GM19025 (cell line): ENCODE measurements at regions not wholly inside any gene's neighbourhood (a gene's known extent, or its start where the extent isn't known, plus 50 kb on each side); places are given as distances from the start of the nearest gene placed in this dataset.
"Not testable (repeated sequence)": the region's sequence is repeated elsewhere in the genome, so short reads cannot be mapped to it uniquely, and the experiment has no call there.

Experiments used
- ATAC-seq: cut with Tn5 transposase; IDR thresholded peaks from one replicate; pipeline ENCODE4 v1.9.1; 2021; ENCODE audit warnings: mild to moderate bottlenecking, low read depth, moderate library complexity; ENCODE audit not compliant: unreplicated experiment

DNA sequence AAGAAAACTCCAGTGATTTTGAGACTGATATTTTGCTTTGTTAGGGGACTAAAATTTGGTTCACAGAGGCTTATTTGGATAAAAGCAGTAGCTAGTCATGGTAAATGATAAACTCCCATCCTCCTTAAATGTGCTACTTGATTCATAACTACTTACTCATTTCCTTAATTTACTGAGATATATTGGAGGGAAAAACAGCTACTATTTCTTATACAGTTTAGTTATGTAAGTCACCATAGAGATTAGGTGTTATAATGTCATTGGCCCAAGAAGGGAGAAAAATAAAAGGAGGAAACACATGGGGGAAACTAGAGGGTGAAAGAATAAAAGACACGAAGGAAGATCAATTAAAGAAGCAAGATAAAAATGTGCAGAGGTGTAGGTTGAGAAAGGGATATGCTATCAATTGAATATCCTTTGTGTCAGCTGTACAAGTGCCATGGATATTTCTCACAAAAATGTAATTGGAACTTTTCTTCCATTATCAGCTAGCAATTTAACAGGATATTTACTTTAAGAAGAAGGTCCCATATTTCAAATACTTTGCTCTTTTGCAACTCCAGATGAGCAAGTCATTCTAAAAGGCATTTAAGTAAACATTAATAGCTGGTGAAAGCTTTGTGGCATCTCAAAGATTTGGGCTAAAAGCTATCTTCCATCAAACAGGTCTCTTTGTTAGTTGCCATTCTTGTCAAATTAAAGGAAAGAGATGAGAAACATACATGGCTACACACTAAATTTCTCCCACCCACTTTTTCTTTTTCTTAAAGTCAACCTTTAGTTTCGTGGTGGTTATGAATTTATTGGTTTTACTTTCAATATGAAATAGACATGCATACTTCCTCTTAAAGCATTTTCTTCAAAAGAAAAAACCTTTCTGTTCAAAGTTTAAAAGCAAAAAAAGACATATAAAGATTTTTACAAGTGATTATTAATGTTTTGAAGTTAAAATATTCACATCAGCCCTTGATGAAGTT lies 439.5 kb downstream of the CCER1 start:
- peak; percentile 95 for ATAC-seq

DNA sequence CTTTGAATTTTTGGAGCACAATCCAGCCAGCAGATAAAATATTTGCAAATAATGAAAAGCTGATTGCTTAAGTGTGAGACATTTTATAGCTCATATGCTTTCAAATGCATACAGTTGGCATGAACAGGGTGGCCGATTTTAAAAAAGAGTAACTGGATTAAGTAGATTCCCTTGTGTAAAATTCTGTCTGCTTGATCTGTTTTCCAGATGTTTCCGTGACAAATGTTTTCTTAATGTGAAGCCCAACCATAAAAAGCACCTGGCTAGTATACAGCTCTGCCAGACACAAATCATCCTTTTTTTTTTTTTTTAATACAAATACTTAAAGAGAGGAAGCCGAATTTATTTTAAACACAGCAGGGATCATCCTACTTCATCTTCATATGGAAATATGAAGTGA lies 440.7 kb downstream of the CCER1 start:
- ATAC-seq, result no peak

DNA sequence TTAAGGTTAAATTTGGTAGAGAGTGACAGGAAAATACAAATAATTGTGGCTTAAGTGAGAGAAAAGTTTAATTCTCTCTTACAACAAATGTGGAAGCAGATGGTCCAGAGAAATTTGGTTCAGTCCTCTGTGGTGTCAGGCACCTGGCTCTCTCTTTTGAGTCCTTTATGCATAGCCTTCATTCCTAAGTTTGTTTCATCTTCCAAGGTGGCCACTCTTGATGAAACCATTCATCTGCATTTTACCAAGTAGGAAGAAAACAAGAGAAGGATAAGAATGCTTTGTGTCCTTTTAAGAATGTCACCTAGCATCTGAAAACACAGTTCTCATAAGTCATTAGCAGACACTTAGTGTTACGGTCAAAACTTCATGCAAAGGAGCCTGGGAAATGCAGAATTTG lies 442.5 kb downstream of the CCER1 start:
- ATAC-seq, result no peak

DNA sequence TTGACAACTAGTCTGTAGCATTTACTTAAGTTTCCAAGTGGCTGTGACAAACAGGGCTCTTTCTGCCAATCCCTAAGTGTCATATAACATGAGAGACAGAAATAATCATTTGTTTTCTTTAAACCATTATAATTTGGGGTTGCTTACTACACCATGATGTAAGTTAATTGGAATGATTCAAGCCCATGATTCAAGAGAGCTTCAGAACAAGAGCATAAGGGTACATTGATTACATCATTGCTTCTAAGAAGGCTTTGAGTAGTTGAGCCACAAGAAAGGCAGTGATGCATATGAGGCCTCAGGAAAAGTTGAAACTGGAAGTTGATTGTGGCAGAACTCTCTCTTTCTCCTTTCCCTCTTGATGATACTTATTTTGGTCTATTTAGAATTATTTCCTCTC lies 444.0 kb downstream of the CCER1 start:
- ATAC-seq, result no peak

GRCh38 chr12:90504806-90505205 lies 450.2 kb downstream of the CCER1 start:
- ATAC-seq, result no peak

DNA sequence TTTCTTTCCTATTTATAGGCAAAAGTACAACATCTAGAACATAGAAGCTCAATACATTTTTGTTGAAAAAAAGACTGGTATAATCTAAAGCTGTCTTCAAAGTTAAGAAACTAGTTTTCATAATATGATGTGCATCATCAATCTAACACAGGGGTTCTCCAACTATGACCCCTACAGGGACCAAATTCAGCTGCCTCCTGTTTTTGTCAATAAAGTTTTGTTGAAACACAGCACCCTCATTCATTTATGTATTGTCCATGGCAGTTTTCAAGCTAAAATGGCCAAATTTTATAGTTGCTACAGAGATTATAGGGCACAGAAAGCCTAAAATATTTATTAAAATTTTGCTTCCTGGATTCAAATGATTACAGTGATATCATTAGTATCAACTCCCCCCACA lies 452.9 kb downstream of the CCER1 start:
- ATAC-seq, result no peak

GRCh38 chr12:90501412-90501811 lies 453.6 kb downstream of the CCER1 start:
- no peak for ATAC-seq

- no peak for ATAC-seq
These were observed 455.2 kb downstream of the CCER1 start for GRCh38 chr12:90499795-90500194.

- ATAC-seq, result no peak
These were observed 456.9 kb downstream of the CCER1 start for GRCh38 chr12:90497923-90498545.

GRCh38 chr12:90490355-90490754 lies 464.6 kb downstream of the CCER1 start:
- no peak for ATAC-seq

DNA sequence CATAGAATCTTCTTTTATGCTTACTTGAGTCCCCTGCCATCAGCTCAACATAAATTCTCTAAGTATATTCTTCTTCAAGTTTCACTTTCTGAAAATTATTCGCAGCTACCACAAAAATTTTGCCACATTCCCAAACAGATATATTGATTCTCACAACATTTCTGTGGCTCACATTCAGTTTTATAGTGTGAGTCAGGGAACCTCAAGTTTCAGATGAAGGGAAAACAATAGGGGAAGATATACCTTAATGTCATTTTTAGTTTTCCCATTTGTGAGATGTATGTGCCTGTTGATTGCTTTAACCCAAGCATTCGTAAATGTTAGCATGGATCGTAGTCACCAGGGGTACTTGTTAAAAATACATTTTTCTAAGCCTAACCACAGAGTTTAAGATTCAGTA lies 465.8 kb downstream of the CCER1 start:
- no peak for ATAC-seq

DNA sequence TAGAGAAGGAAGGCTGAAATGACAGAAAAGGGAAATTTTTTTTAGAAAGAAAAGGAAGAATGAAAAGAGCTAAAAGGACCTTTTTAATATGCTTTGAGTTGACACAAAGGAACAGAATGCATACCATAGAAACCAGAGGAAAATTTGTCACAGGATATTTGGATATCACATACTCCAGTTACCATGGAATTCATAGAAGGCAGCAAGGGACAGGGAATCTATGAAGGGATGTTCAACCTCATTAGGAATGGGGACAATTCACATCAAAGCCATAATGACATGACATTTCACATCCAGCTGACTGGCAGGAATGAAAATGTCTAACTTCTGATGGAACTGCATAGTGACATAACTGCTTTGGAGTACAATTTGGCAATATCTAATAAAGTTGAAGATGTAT lies 469.4 kb downstream of the CCER1 start:
- ATAC-seq, result no peak

- no peak for ATAC-seq
These were observed 470.9 kb downstream of the CCER1 start for GRCh38 chr12:90484094-90484493.

GRCh38 chr12:90481748-90482147 lies 473.2 kb downstream of the CCER1 start:
- no peak for ATAC-seq

DNA sequence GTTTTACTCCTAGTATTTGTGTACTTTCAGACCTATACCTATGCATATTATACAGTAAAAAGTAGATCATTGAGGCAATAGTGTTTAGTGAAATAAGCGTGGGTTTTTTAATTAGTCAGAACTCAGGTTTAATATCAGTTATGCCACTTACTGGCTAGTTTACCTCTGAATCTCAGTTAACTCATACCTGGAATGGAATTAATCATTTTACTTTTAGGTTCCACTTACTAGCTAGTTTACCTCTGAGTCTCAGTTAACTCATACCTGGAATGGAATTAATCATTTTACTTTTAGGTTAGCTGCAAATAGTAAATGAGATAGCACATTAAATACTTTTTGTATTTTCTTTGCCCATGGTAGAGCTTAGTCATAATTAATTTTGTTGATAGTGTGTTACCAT lies 475.7 kb downstream of the CCER1 start:
- ATAC-seq, result no peak

GRCh38 chr12:90473831-90474230 lies 481.1 kb downstream of the CCER1 start:
- ATAC-seq, result no peak

DNA sequence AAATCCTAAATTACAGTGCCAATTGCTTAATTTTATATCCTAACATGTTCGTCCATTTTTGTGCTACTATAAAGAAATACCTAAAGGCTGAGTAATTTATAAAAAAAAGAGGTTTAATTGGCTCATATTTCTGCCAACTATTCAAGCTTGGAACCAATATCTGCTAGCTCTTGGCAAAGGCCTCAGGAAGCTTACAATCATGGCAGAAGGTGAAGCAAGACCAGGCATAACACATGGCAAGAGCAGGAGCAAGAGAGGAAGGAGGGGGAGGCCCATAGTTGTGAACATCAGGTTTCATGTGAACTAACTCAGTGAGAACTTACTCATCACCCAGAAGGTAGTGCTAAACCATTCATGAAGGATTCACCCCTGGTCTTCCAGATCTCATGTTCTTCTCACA lies 494.3 kb downstream of the CCER1 start:
- ATAC-seq, result no peak

- ATAC-seq, result no peak
These were observed 498.7 kb downstream of the CCER1 start for GRCh38 chr12:90456248-90456647.

DNA sequence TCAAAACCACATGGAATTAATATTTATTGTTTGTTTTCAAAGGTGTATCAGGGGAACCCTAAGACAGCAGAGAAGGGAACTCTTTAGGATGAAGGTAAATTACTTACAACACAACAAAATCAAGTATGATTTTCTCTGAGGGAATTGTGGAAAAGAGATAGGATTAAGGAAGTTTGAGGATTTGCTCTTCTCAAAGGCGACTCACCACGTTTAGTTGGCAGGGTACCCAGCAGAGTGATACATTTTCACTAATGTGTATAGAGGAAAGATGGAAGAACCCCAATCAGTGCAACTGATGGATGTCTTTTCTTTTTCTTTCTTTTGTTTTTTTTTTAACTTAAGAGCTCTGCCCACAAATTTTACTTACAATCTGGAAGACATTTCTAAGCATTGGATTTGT lies 499.2 kb downstream of the CCER1 start:
- ATAC-seq, result no peak

GRCh38 chr12:90449611-90450010 lies 505.4 kb downstream of the CCER1 start:
- ATAC-seq, result no peak

- ATAC-seq, result not testable (repeated sequence)
These were observed 511.5 kb downstream of the CCER1 start for GRCh38 chr12:90443466-90443865.

GRCh38 chr12:90441431-90441830 lies 513.5 kb downstream of the CCER1 start:
- no peak for ATAC-seq
